ENCODE measurements at regions not wholly inside any gene's neighbourhood (a gene's known extent, or its start where the extent isn't known, plus 50 kb on each side); places are given as distances from the start of the nearest gene placed in this dataset.

DNA sequence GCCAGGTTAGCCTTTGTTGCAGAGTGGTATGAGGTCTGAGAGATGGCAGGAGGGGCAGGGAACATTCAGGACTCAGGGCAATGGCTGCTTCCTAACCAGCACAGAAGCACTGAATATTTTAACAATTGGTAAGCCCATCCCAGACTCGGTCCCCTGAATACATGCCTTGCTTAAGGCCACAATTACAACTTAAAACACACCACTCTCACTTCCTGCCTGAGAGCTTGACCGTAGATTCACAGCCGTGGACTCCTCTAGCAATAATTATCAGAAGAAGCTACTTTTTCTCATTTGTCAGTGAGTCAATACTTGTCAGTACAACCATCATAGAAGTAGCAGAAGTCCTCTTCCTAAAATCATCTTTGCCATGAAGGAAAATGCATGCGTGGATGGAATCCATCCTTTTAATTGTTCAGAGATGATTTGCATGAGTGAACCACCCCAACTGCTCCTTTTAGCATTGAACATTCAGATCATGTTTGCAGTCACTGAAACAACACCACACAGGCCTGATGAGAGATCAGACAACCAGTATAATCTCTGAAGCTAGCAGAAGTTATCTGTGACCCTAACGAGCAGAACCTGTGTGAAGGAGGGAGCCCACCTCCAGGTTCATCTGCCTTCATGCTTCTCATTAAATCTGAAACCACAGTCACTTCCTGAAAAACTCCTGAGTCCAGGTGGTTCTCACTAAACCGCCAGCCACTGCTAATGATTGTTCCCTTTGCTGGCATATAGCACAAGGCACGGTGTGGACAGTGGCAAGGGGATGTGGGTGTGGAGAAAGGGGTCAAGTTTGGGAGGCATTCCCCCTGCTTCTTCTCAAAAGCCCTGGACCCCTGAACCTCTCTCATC lies 333.9 kb upstream of the CNR1 start:
- Histone ChIP-seq H3K14ac (ENCODE audit: insufficient read depth, low read length) (no peak overlapping the region), H2BK5ac (ENCODE audit: insufficient read length, low read length) (no peak overlapping the region), H4K5ac (ENCODE audit: insufficient read length, low read depth, low read length) (no peak overlapping the region), H2BK15ac (ENCODE audit: low read depth, low read length) (no peak overlapping the region), H3K79me2 (ENCODE audit: insufficient read depth, low read length) (no peaks in the 10 kb centered on the region), H3T11ph (ENCODE audit: low read length) (no peak overlapping the region), H4K8ac (replicated peaks; ENCODE audit: insufficient read length, low read depth, low read length) (no peak overlapping the region), H4K91ac (ENCODE audit: insufficient read length, low read depth, low read length) (no peak overlapping the region), H3K23me2 (ENCODE audit: insufficient read length, low read depth, low read length, poor library complexity, severe bottlenecking) (no peaks in the 10 kb centered on the region), H4K20me1 (ENCODE audit: control insufficient read depth, insufficient read depth, insufficient read length) (no peaks in the 10 kb centered on the region), H2BK12ac (ENCODE audit: insufficient read length, low read depth, low read length) (no peak overlapping the region), H3K79me1 (ENCODE audit: insufficient read depth, low read depth, low read length, poor library complexity, severe bottlenecking) (no peaks in the 10 kb centered on the region), H3K18ac (ENCODE audit: insufficient read length, low read depth, low read length) (no peak overlapping the region), H3K9ac (ENCODE audit: extremely low read depth, insufficient read length, low read length) (no peak overlapping the region), H2BK20ac (ENCODE audit: low read depth, low read length, poor library complexity, severe bottlenecking) (no peak overlapping the region), H3K4me2 (ENCODE audit: insufficient read depth, insufficient read length, low read length) (no peak overlapping the region), H2BK120ac (ENCODE audit: low read depth, low read length, poor library complexity, severe bottlenecking) (no peak overlapping the region), H3K27me3 (ENCODE audit: insufficient read depth, low read length) (no peaks in the 10 kb centered on the region), H3K9me3 (ENCODE audit: control insufficient read depth, low read depth, low read length) (no peaks in the 10 kb centered on the region), H3K56ac (ENCODE audit: insufficient read length, low read depth, low read length) (no peak overlapping the region), H2AK5ac (ENCODE audit: insufficient read length, low read length) (no peak overlapping the region), H2AFZ (ENCODE audit: low read length) (no peak overlapping the region), H3K4me1 (ENCODE audit: insufficient read depth, low read length) (no peaks in the 10 kb centered on the region), H3K4ac (ENCODE audit: low read depth, low read length) (no peak overlapping the region), H3K23ac (ENCODE audit: insufficient read length, low read depth, low read length) (no peak overlapping the region), H3K27ac (ENCODE audit: insufficient read length, low read depth, low read length) (no peak overlapping the region)
- H3K27me3 Mint-ChIP-seq (ENCODE audit: low read depth), result no peaks in the 10 kb centered on the region
- TF ChIP-seq, protein P1, sequence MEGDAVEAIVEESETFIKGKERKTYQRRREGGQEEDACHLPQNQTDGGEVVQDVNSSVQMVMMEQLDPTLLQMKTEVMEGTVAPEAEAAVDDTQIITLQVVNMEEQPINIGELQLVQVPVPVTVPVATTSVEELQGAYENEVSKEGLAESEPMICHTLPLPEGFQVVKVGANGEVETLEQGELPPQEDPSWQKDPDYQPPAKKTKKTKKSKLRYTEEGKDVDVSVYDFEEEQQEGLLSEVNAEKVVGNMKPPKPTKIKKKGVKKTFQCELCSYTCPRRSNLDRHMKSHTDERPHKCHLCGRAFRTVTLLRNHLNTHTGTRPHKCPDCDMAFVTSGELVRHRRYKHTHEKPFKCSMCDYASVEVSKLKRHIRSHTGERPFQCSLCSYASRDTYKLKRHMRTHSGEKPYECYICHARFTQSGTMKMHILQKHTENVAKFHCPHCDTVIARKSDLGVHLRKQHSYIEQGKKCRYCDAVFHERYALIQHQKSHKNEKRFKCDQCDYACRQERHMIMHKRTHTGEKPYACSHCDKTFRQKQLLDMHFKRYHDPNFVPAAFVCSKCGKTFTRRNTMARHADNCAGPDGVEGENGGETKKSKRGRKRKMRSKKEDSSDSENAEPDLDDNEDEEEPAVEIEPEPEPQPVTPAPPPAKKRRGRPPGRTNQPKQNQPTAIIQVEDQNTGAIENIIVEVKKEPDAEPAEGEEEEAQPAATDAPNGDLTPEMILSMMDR (conservative IDR thresholded peaks at IDR 0.05), result no peak
- H3K4me3 Mint-ChIP-seq, result no peak overlapping the region
- no peak for DNase-seq
- H3K9me3 Mint-ChIP-seq, result peaks cover 0 to 7% of the 10 kb centered on the region in 2 experiments; a peak in 2 of 5 replicates
- H3K4me1 Mint-ChIP-seq, result peaks cover 3 to 4% of the 10 kb centered on the region in 2 experiments; a peak in 3 of 4 replicates
- no peak overlapping the region; a peak in 1 of 7 replicates for H3K27ac Mint-ChIP-seq
- no CpG with 5 or more reads among the region's 7 CpGs for WGBS (ENCODE audit: extremely low coverage, insufficient read length, low lambda C conversion rate)
- no peaks in the 10 kb centered on the region; a peak in 1 of 7 replicates for H3K36me3 Mint-ChIP-seq (ENCODE audit: insufficient read depth in 1 of 3, low read depth in 3 of 3)

All from H9 (cell line).